Transverse colon (tissue), 4 donors: ENCODE measurements at regions not wholly inside any gene's neighbourhood (a gene's known extent, or its start where the extent isn't known, plus 50 kb on each side); places are given as distances from the start of the nearest gene placed in this dataset.

ENCODE experiments used
- DNase-seq: peaks from one replicate; pipeline ENCODE4 v3.0.0-alpha.2; 2019
- H3K27ac ChIP-seq, 4 donors: fragments of 200-600 bp; sonication (generic); 2 replicates each; pipeline ENCODE4 v1.5.1; 2016 to 2018; ENCODE audit warnings: inconsistent platforms in 4 of 4
- H3K27me3 ChIP-seq: fragments of 200-600 bp; sonication (generic); 2 replicates; pipeline ENCODE4 v1.5.1; 2017; ENCODE audit warnings: inconsistent platforms
- H3K36me3 ChIP-seq, 4 donors: fragments of 200-600 bp; sonication (generic); 2 replicates each; pipeline ENCODE4 v1.5.1; 2017 to 2019; ENCODE audit warnings: inconsistent platforms in 4 of 4
- H3K4me1 ChIP-seq, 4 donors: fragments of 200-600 bp; sonication (generic); 2 replicates each; pipeline ENCODE4 v1.5.1; 2017 to 2020; ENCODE audit warnings: inconsistent platforms in 4 of 4
- H3K4me3 ChIP-seq, 4 donors: fragments of 200-600 bp; sonication (generic); 1 replicate in 1 of 4; 2 replicates in 3 of 4; pipeline versions ENCODE4 v1.5.1 to v1.6.1; 2017 to 2019; ENCODE audit warnings: inconsistent platforms in 4 of 4
- H3K9me3 ChIP-seq, 2 donors: fragments of 200-600 bp; sonication (generic); 2 replicates each; pipeline ENCODE4 v1.5.1; 2017 to 2019; ENCODE audit warnings: inconsistent platforms in 2 of 2
- CTCF ChIP-seq, 5 experiments: fragments of 200-600 bp in 3 of 5; fragments of 450-650 bp in 2 of 5; sonication (generic) in 3 of 5; IDR thresholded peaks; 1 replicate in 2 of 5; 2 replicates in 3 of 5; pipeline ENCODE4 v1.5.1; 2016 to 2017; ENCODE audit warnings: antibody characterized with exemption in 5 of 5, inconsistent platforms in 3 of 5, mild to moderate bottlenecking in 2 of 5, moderate library complexity in 1 of 5
- EP300 ChIP-seq: sonication (generic); formaldehyde crosslinking; IDR thresholded peaks from one replicate; pipeline ENCODE4 v1.6.1; 2017; ENCODE audit warnings: antibody characterized with exemption, low read depth
- POLR2A ChIP-seq: fragments of 450-650 bp; IDR thresholded peaks from one replicate; pipeline ENCODE4 v1.6.1; 2016; ENCODE audit warnings: antibody characterized with exemption, mild to moderate bottlenecking, moderate library complexity
- POLR2AphosphoS5 ChIP-seq, 3 donors: sonication (generic); formaldehyde crosslinking; IDR thresholded peaks; one replicate each; pipeline ENCODE4 v1.6.1; 2016; ENCODE audit warnings: antibody characterized with exemption in 3 of 3
- WGBS, 2 donors: methylation state at CpG; one replicate each; pipeline ENCODE4 v1.1.5; 2018; ENCODE audit warnings: low coverage in 1 of 2; 5-methylcytosine and 5-hydroxymethylcytosine counted together
- in situ Hi-C, 4 donors: fragments of 200-750 bp; cut with MboI; loops; one replicate each; pipeline versions ENCODE4 v1.15.0 to v1.15.1; 2017; ENCODE audit warnings: low sequenced_read_pairs in 3 of 4, low pct_ligation_motif_present in 1 of 4, low pct_unique_long_range_greater_than_20kb in 1 of 4
- intact Hi-C: fragments of 100-400 bp; cut with DNase I; formaldehyde crosslinking; loops from one replicate; pipeline ENCODE4 v1.15.1; 2023; ENCODE audit warnings: low total_unique reads

GRCh38 chr14:26385310-26385709 is 212.5 kb downstream of the NOVA1 start:
- intact Hi-C loops: no loop called here
- Histone ChIP-seq H3K9me3 (no peaks in the 10 kb centered on the region), H3K27me3 (no peaks in the 10 kb centered on the region), H3K36me3 (no peaks in the 10 kb centered on the region), H3K27ac (no peak overlapping the region), H3K4me3 (no peak overlapping the region), H3K4me1 (peaks cover 0 to 27% (median 9%) of the 10 kb centered on the region in 4 donors)
- DNase-seq: no peak
- 87% methylated on average over 3 of the region's 3 CpGs; no CpG with 5 or more reads in 1 of the 2 donors for WGBS, 2 donors
- in situ Hi-C loops: no loop called here
- TF ChIP-seq CTCF (IDR thresholded peaks at IDR 0.05) (no peak), EP300 (no peak), POLR2A (no peak), POLR2AphosphoS5 (IDR thresholded peaks at IDR 0.05) (no peak)

DNA sequence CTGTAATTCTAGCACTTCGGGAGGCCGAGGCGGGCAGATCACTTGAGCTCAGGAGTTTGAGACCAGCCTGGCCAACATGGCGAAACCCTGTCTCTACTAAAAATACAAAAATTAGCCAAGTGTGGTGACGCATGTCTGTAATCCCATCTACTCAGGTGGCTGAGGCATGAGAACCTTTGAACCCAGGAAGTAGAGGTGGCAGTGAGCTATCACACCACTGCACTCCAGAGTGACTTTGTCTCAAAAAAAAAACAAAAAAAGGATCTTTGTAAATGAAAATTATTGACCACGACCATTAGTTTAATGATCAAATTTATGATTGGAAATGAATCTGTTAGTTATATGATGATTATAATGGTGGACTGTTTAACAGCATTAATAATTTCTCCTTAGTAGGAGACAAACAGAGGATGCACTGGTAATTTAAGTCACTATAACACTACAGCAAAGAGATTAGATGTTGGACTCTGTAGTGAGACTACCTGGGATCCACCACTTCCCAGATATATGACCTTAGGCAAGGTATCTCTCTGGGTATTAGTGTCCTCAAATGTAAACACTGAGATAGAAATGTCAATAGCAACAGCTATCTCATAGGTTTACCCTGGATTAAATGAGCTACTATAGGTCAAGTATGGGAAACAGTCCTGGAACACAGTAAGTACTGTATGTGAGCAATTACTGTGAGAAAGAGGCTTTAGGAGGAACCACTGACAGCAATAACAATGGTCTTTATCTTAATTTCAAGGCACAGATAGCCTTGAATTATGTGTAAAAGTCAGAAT is 214.7 kb downstream of the NOVA1 start:
- H3K27ac ChIP-seq: no peak overlapping the region
- in situ Hi-C loops (no loop called here), intact Hi-C loops (no loop called here)
- no peak for DNase-seq
- H3K27me3 ChIP-seq: no peaks in the 10 kb centered on the region
- 86 to 90% methylated on average over 2 to 6 of the region's 6 CpGs for WGBS, 2 donors
- no peak for TF ChIP-seq EP300
- no peak for TF ChIP-seq CTCF (IDR thresholded peaks at IDR 0.05)
- no peak for TF ChIP-seq POLR2AphosphoS5 (IDR thresholded peaks at IDR 0.05)
- no peak for TF ChIP-seq POLR2A
- no peak overlapping the region for H3K4me3 ChIP-seq
- H3K36me3 ChIP-seq: no peaks in the 10 kb centered on the region
- H3K9me3 ChIP-seq: no peaks in the 10 kb centered on the region
- H3K4me1 ChIP-seq: peaks cover 0 to 32% (median 6%) of the 10 kb centered on the region in 4 donors

GRCh38 chr14:26381405-26381804 is 216.4 kb downstream of the NOVA1 start:
- TF ChIP-seq CTCF (IDR thresholded peaks at IDR 0.05) (no peak), POLR2AphosphoS5 (IDR thresholded peaks at IDR 0.05) (no peak), EP300 (no peak)
- Histone ChIP-seq H3K9me3 (no peaks in the 10 kb centered on the region), H3K27ac (peak overlapping the region in 2 of 4 donors; percentile 23 to 24), H3K4me3 (no peak overlapping the region), H3K27me3 (no peaks in the 10 kb centered on the region), H3K4me1 (peaks cover 0 to 32% (median 6%) of the 10 kb centered on the region in 4 donors), H3K36me3 (no peaks in the 10 kb centered on the region)
- in situ Hi-C loops (no loop called here), intact Hi-C loops (no loop called here)
- no peak for DNase-seq
- WGBS, 2 donors: 37 to 57% methylated on average over 2 of the region's 2 CpGs

DNA sequence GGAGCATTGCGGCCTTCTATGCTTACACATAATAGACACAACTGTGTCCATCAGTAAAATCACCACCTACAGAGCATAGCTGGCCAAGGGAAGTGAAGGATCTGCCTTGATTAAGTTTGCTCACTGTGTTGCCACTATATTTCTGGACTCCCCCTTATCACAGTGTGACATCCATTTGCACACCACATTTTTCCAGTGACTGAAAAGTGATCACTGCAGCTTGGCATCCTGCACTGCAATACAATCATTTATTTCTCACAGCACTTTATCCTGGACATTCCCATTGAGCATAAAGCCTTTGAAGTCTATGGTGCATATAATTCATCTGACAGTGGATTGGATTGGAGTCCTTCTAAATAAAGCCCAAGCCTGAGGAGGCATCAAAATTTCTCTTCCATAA is 217.2 kb downstream of the NOVA1 start:
- Histone ChIP-seq H3K27me3 (no peaks in the 10 kb centered on the region), H3K9me3 (no peaks in the 10 kb centered on the region), H3K4me3 (no peak overlapping the region), H3K4me1 (peaks cover 0 to 32% (median 6%) of the 10 kb centered on the region in 4 donors), H3K36me3 (no peaks in the 10 kb centered on the region), H3K27ac (peak overlapping the region in 1 of 4 donors; percentile 24)
- DNase-seq: no peak
- in situ Hi-C loops (no loop called here), intact Hi-C loops (no loop called here)
- TF ChIP-seq POLR2A (no peak), CTCF (IDR thresholded peaks at IDR 0.05) (no peak), EP300 (no peak), POLR2AphosphoS5 (IDR thresholded peaks at IDR 0.05) (no peak)
- 63 to 79% methylated on average over 1 of the region's 1 CpG for WGBS, 2 donors
